Neural progenitor cell (in vitro differentiated cells): ENCODE measurements at regions not wholly inside any gene's neighbourhood (a gene's known extent, or its start where the extent isn't known, plus 50 kb on each side); places are given as distances from the start of the nearest gene placed in this dataset.

Experiments used
- EZH2 ChIP-seq: fragments of 200-600 bp; sonication (generic); IDR thresholded peaks from 2 replicates; pipeline ENCODE4 v1.6.1; 2017; ENCODE audit warnings: antibody characterized with exemption, mild to moderate bottlenecking, moderate library complexity
- EZH2phosphoT487 ChIP-seq: fragments of 200-600 bp; sonication (generic); IDR thresholded peaks from 2 replicates; pipeline ENCODE4 v1.6.1; 2017; ENCODE audit warnings: antibody characterized with exemption
- TF ChIP-seq, protein P1 (sequence below): fragments of 200-600 bp; sonication (generic); IDR thresholded peaks from 2 replicates; pipeline ENCODE4 v1.5.1; 2017; ENCODE audit warnings: antibody characterized with exemption, mild to moderate bottlenecking

DNA sequence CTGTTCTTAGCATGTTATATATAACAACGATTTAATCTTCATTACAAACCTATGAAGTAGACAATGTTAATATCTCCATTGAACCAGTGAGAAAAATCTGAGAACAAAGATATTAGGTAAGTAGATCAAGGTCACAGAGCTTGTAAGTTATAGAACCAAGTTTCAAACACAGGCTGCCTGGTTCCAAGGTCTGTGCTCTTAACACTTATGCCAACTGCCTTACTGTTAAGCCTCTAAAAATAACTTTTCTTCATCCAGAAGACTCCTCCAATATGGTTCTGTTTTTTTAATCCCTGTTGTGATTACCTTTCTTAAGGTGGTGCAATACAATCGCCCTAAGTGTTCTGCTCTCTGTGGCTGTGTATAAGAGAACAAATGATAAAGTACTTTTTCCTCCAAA lies 282.0 kb upstream of the GRID2 start:
- TF ChIP-seq, protein P1, sequence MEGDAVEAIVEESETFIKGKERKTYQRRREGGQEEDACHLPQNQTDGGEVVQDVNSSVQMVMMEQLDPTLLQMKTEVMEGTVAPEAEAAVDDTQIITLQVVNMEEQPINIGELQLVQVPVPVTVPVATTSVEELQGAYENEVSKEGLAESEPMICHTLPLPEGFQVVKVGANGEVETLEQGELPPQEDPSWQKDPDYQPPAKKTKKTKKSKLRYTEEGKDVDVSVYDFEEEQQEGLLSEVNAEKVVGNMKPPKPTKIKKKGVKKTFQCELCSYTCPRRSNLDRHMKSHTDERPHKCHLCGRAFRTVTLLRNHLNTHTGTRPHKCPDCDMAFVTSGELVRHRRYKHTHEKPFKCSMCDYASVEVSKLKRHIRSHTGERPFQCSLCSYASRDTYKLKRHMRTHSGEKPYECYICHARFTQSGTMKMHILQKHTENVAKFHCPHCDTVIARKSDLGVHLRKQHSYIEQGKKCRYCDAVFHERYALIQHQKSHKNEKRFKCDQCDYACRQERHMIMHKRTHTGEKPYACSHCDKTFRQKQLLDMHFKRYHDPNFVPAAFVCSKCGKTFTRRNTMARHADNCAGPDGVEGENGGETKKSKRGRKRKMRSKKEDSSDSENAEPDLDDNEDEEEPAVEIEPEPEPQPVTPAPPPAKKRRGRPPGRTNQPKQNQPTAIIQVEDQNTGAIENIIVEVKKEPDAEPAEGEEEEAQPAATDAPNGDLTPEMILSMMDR: no peak
- no peak for TF ChIP-seq EZH2
- TF ChIP-seq EZH2phosphoT487: no peak
